HK-2 (cell line): ENCODE measurements at regions not wholly inside any gene's neighbourhood (a gene's known extent, or its start where the extent isn't known, plus 50 kb on each side); places are given as distances from the start of the nearest gene placed in this dataset.
A peak's percentile ranks its signal among the peaks of the same experiment; 100 is the strongest.
"Not testable (repeated sequence)": the region's sequence is repeated elsewhere in the genome, so short reads cannot be mapped to it uniquely, and the experiment has no call there.

ENCODE experiments used
- DNase-seq: peaks from one replicate; pipeline ENCODE4 v3.0.0-alpha.2; 2018; ENCODE audit not compliant: unreplicated experiment

DNA sequence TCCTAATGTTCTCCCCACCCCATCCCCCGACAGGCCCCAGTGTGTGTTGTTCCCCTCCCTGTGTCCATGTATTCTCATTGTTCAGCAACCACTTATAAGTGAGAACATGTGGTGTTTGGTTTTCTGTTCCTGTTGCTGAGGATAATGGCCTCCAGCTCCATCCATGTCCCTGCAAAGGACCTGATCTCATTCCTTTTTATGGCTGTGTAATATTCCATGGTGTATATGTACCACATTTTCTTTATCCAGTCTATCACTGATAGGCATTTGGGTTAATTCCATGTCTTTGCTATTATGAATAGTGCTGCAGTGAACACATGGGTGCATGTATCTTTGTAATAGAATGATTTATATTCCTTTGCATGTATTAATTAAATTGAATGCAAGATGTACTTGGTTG, 104.8 kb upstream of the WIPF3 start:
- not testable (repeated sequence) for DNase-seq

DNA sequence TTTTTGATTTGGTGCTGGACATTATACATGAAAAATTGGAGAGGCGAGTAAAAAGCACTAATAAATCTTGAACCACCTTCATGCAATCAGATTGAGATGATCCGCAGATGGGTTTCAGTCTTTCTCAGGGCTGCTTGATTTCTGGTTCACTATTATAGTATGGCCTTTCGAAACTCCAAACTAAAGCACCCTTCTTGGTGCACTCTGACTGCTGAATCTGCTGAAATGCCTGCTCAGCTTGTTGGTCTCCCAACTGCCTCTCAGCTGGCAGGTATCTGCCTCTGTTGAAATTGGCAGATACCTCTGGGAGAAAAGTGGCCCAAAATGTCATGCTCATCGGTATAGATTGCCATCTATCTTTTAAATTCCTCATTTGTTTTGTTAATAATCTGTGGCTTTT, 102.5 kb upstream of the WIPF3 start:
- not testable (repeated sequence) for DNase-seq

DNA sequence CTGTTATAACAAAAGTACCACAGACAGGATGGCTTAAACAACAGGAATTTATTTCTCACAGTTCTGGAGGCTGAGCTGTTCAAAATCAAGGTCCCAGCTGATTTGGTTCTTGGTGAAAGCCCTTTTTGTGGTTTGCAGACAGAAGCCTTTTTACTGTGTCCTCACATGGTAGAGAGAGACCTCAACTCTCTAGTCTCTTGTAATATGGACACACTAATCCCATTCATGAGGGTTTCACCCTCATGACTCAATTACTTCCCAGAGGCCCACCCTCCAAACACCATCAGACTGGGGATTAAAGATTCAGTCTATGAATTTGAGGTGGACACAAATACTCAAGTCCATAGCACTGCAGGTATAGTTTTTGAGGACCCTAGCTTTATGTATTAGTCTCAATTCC, 97.3 kb upstream of the WIPF3 start:
- DNase-seq = not testable (repeated sequence)

DNA sequence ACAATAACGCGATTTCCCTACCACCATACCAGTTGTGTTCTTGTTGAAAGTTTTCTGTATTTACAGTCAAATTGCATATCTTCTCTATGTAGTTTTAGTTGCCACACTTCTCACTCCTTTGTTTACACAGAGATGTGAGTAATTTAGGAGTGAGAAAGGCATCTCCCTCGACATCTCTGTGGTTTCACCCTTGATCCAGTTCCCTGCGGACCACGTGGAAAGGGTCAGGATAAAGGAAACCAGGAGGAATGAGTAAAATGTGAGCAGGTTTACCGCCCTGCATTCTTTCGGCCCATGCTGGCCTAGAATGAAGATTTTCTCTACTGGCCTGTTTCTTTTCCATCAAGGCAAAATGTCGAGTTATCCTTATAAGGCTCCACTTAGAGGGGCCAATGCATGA, 83.2 kb upstream of the WIPF3 start:
- peak; percentile 79 for DNase-seq

DNA sequence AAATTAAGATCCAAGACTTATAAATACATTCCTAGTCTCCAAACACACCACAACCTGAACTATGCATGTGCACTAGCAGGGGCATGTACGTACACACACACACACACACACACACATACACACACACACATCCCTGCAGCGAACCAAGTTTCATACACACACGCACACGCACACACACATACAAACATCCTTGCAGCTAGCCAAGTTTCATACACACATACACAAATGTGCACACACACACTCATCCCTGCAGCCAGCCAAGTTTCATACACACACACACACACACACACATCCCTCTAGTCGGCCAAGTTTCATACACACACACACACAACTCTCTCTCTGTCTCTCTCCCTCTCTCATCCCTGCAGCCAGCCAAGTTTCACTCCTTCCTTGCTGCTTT, 82.7 kb upstream of the WIPF3 start:
- peak; percentile 24 for DNase-seq

DNA sequence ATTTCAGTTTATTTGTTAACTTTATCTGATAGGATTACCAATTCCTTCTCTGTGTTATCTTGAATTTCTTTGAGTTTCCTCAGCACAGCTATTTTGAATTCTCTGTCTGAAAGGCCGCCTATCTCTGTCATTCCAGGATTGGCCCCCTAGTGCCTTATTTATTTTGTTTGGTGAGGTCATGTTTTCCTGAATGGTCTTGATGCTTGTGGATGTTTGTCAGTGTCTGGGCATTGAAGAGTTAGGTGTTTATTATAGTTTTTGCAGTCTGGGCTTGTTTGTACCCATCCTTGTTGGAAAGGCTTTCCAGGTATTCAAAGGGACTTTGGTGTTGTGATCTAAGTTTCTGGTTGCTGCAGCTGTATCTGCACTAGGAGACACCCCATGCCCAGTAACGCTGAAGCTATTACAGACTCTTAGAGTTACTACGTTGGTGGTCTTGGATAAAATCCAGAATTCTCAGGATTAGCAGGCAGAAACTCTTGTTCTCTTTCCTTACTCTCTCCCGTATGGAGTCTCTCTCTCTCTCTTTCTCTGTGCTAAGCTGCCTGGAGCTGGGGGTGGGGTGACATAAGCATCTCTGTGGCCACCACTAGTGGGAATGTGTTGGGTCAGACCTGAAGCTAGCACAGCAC, 76.7 kb upstream of the WIPF3 start:
- not testable (repeated sequence) for DNase-seq

DNA sequence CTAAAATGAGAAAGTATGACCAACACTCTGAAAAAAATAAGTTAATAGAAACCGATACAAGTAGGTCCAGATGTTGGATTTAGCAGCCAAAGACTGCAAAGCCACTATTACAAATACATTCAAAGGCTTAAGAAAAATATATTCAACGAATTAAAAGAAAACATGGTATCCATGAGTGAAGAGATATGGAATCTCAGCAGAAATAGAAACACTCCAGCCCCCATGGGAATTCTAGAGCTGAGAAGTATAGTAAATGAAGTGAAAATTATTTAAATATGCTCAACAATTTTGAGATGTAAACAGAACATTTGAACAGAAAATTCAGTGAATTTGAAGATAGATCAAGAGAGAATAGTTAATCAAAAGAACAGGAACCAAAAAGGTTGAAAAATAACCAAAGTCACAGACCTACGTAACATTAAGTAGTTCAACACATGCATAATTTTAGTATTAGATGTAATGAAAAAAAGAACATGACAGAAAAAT, 72.0 kb upstream of the WIPF3 start:
- DNase-seq = no peak

DNA sequence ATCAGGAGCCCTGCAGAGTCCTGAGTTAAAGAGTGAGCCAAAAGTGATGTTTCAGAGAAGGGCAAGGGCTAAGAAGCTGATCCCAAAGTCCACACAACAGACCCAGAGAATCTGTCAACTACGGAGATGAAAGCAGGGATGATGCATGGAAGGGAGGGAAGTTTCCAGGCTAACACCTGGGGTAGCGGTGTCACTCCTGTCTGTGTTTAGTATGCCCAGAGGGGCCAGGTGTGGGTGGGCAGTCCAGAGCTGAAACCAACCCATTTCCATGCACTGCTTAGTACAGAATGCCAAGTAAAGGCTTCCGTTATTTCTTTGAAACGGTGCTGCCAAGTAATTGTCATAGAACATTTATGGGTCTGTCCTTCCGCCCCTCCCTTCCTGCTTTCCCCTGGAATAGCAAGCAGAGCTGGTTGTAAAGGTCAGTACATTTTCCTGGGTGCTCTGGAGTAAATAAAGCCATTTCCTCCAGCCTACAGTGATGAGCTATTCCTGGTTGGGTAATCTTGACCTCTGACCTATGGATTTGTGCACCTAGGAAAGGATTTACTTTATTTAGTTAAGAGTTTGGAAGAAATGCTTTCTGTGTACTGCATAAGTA, 58.6 kb upstream of the WIPF3 start:
- not testable (repeated sequence) for DNase-seq

DNA sequence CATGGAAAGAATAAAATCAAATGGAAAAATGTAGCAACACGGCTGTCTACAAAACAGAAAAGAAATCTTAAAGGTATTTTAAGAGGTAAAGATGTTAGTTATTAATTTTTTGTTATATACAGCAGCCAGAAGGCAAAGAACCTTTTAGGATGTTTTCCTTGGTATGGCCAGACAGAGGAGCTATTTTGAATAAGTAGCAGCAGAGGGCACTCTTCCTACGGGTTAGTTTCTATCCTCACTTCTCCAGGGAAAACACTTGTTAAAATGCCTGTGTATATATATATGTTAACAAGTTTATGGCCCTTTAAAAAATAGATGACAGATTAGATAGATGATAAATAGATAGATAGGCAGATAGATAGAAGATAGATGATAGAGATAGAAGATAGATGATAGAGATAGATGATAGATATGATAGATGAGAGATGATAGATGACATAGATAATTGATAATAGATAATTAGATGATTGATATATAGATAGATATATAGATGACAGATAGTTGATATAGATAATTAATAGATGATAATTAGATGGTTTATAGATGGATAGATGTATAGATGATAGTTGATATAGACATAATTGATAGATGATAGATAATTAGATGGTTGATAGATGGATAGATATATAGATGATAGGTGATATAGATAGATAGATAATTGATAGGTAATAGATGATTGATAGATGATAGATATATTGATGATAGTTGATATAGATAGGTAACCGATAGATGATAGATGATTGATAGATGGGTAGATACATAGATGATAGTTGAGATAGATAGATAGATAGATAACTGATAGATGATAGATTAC, 57.8 kb upstream of the WIPF3 start:
- no peak for DNase-seq

DNA sequence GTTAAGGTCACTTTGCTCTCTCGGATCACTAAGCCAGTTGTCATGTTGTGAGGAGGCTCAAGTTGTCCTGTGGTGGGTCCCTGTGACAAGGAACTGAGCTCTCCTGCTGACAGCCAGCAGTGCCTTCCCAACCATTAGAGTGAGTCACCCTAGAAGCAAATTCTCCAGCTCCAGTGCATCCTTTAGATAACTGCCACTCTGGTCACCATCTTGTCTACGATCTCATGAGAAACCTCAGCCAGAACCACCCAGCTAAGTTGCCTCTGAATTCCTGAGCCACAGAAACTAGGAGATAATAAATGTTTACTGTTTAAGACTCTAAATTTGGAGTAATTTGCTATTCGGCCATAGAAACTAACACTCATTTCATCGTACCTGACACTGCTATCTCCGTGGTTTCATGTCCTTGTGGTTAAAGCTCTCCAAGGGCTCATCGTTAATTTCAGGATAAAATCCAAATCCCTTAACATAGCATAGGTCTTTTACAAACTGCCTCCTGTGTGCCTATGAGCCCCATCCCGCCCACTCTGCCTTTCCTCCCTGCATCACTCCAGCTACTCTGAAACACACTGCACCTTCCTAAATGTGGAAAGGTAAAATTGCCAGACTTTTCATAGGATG, 56.5 kb upstream of the WIPF3 start:
- no peak for DNase-seq

DNA sequence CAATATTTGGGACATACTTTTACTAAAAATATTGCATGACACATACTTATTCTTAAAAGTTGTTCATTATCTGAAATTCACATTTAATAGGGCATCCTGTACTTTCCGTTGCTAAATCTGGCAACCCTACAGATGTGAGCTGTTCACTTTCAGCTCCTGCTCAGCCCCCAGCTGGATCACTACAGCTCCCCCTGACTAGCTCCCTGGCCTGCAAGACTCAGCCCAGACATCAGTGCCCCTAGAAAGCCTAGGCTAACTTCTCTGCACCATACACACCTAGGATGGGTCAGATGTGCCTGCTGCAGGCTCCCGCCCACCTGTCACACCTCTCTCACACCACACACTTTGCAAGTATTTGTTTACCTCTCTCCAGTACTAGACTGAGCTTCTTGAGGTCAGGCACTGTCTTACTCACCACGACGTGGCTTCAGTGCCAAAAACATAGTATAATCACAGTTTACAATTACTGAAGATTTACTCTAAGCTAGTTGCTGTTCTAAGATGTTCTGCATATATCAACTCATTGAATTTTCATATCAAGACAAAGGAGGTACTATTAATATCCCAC, 55.9 kb upstream of the WIPF3 start:
- DNase-seq = not testable (repeated sequence)

DNA sequence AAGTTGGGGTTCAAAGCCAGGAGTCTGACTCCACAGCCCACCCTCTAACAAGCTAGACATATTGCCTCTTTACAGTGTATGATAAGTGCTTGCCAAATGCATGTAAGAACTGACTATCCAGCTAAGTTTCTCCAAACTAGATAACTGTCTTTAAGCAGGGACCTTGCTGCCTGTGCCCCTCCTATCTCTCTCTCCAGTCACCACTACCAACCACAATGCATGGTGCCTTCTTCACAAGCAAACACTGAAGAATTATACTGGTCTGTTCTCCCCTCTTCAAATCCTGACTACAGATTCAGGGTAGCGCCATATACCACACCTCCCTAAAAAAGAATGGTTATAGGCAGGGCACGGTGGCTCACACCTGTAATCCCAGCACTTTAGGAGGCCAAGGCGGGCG, 55.3 kb upstream of the WIPF3 start:
- DNase-seq = not testable (repeated sequence)

DNA sequence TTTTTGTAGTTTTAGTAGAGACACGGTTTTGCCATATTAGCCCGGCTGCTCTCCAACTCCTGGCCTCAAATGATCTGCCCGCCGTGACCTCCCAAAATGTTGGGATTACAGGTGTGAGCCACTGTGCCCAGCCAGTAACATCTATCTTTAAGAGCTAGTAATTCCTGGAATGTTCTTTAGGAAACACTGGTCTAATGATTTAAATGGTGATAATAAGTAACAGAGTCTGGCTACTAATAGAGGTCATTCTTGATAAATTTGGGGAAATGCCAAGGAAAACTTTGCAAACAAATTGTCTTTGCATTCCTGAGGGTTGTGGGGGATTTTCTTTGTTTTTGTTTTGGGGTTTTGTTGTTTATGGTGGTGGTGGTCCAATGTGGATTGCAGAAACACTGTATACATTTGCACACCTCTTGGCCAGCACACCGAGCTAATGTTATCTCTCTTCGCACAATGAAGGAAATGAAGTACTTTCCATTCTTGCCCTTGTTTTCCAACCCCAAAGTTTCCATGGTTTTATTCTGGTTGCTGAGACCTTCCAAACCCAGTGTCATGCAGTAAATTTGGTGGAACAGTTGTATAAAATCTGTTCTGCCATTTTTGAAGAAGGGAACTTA, 51.3 kb upstream of the WIPF3 start:
- no peak for DNase-seq
